GM18520 (cell line): ENCODE measurements at regions not wholly inside any gene's neighbourhood (a gene's known extent, or its start where the extent isn't known, plus 50 kb on each side); places are given as distances from the start of the nearest gene placed in this dataset.

Experiments
- ATAC-seq: cut with Tn5 transposase; IDR thresholded peaks from one replicate; pipeline ENCODE4 v1.9.1; 2021; ENCODE audit not compliant: unreplicated experiment

DNA sequence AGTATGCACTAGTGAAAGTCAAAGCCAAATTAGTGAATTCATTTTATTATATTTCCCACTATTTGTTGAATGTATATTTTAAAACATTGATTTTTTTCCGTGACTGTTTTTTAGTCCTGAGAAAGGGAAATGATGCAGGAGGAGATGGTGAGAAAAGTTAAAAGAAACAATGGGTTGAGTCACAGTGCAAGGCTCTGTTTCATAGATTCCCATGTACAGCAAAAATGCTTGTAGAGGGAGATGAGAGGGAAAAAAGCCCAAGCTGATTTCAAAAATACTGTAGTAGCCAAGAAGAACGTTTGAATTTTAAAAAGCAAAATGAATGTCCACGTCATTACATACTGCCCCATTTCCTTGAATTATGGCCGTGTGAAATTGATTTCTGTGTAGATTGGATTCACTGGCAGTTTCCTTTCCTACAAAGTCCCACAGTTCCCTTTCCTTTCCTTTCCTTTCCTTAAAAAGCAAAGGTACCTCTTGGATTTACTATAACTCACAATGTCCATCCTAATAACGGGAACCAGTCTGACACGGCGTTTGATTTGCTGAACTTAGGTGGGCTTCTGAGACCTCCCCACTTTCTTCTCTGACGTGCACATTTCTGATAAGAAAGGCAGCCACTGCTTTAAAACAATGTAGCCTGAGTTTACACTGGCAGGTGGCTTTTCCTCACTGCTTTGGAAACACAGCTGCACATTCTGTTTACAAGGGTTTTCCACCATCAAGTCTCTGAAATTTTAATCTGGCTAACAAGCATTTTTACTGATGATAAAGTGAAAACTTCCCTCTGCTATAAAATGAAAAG is 63.7 kb downstream of the SPCS3 start:
- ATAC-seq = no peak

DNA sequence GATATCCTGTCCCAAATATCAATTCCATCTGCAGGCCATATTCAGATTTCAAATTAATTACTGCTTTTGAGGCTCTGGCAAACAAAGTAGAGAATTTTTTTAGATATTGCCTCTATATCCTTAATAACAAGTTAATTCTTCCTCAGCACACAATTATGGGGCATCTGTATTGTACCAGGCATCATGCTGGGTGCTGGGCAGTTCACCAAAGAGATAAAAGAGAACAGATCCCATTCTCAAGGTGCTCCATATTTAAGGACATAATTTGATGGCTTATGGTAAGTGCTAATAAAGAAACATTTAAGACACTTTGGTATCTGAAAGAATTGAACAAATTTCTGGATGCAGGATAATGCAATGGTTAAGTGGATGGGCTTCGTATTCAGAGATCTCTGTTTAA is 65.8 kb downstream of the SPCS3 start:
- ATAC-seq = no peak

DNA sequence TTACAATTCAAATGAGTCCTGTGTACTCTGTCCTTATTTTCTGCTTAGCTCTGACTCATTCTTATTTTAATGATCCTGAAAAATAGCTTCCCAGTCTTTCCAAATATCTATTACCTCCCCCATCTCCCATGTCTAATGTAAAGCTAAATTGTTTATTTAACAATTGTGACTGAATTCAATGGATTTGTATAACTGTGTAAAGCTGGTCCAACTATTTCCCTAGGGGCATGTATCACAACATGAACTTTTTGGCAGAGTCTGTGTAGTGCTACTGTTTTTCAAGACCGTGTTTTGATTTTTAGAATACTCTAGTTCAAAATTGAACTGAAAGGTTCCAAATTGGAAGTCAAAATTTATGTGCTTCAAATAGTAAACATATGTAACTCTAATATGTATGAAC is 67.8 kb downstream of the SPCS3 start:
- ATAC-seq = no peak

DNA sequence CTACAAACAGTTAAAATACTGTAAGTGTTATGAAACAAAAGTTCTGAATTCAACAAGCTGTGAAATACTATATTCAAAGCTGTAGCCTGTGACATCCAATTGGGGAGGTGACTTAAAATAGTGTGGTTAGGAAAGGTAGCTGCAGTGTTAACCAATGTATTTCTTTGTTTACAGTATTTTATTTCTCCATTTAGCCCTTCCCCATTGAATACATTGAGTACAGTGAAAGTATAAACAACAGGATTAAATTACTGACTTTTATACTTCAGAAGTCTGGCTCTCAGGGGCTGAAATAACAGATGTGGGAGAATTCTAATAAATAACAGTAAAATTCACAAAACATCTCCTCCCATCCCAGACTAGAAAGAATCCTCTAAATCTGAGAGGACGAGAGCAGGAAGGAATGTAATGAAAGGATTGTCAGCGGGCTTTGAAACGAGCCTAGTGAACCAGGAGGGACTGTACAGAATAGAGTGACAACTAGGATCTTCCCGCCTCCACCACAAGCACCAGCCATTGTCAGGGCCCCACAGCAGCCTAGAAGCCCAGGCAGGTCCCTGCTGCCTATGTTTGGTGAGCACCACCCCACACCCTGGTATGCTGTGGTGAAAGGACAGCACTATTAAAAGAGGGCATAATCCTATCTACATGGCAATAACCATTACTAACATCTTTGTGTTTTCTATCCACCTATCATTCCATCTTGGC is 73.7 kb downstream of the SPCS3 start:
- ATAC-seq = no peak

DNA sequence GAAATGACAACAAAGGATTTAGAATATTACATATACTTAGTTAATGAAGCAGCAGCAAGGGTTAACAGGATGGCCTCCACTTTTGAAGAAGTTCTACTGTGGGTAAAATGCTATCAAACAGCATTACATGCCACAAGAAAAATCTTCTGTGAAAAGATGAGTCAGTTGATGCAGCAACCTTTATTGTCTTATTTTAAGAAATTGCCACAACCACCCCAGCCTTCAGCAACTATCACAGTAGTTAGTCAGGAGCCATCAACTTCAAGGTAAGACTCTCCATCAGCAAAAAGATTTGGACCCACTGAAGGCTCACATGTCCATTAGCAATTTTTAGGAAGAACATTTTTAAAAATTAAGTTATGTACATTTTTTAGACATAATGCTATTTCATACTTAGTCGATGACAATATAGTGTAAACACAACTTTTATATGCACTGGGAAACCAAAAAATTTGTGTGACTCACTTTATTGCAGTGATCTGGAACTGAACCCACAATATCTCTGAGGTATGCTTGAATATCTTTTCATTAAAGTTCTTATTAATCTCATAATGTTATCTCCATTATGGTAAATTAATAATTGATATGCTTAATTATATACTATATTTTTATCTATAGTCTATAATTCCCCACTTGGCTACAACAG is 81.2 kb downstream of the SPCS3 start:
- ATAC-seq = no peak

DNA sequence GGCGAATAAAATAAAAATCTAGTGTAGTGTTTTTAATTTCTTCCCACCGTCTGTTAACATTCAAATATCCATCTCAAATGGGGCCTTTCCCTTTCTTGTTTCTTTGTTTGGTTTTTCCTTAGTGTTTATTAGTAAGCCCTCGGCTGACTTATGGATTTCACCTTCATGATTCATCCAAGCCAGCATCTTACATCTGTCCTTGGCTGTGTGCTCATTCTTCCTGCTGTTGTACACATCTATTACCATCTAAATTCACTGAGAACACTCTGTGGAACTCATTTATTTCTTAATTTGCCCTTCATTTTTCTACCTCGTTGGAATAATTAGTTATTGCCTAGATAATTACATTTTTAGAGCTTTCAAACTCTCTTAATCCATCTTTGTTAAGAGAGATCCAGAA is 84.9 kb downstream of the SPCS3 start:
- no peak for ATAC-seq

DNA sequence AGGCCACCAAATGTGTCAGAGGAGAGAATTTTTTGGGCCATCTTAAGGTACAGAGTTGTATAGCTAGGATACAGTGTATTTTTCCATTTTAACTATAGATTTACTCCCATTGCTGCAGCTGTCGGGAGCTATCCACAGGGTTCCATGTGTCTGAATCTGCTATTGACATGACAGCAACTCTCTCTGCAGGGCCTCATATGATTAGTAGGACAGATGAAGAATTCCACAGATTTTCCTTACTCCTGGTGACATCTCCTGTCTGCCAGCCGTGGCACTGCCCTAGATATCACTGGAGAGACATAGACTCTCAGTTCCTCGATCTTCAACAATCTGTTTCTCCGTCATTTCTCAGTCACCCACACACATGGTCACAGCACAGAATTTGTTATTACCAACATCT is 86.5 kb downstream of the SPCS3 start:
- ATAC-seq = no peak

DNA sequence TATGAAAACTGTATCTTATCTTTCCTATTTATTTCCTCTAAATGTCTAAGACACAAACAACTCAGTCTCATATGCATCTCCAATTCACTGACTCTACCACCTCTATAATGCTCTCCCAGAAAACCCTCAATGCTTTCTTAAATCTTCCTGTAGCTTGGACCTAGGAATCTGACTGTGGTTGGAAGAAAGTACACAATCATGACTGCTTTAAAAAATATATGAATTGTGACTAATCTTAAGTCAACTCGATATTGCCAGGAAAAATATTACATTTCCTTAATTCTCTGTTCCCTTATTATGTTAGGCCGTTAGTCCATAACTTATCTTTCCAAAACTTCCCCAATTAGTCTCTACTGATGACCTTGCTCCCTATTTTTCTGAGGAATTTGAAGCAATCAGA is 87.0 kb downstream of the SPCS3 start:
- no peak for ATAC-seq

DNA sequence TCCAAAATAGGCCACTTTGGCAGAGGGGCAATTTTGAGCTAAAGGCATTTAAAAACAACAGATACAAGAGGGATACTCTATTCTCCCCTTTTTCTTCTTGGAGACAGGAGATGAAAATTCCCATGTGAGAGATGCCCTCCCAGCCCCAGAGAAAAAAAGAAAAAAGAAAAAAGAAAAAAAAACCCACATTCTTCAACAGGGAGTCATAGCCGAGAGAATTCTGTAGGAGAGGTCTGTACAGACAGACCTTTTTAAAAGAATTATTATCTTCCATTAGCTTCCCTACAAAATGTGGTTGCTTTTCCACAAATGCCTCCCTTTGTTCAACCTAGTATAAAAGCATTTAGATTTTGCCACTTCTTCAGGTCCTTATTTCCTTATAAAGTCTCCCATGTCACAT is 89.9 kb downstream of the SPCS3 start:
- no peak for ATAC-seq

DNA sequence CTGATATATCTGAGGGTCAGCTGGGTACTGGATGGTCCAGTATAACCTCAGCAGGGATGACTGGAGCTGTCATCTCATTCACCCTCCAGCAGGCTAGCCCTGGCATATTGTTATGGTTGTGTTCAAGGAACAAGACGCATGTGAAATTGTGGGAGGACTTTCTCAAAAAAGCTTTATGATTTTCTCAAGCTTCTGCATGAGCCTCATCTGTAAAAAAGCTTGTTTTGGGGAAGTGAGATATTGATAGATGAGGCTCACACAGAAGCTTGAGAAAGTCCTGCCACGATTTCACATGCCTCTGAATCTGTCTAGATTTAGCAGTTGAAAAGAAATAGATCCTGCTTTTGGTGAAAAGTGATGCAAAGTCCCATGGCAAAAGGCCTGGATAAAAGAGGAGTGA is 93.4 kb downstream of the SPCS3 start:
- peak; percentile 72 for ATAC-seq

DNA sequence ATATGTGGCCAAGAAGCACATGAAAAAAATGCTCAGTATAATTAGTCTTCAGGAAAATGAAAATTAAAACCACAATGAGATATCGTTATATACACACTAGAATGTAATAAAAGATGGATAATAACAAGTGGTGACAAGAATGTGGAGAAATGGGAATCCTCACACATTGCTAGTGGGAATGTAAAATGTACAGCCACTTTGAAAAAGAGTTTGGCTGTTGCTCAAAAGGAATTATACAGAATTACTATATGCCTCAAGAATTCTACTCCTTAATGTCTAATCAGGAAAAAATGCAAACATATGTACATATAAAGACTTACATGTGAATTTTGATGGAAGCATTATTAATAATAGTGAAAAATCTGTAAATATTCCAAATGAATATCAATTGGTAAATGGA is 102.2 kb downstream of the SPCS3 start:
- ATAC-seq = no peak

DNA sequence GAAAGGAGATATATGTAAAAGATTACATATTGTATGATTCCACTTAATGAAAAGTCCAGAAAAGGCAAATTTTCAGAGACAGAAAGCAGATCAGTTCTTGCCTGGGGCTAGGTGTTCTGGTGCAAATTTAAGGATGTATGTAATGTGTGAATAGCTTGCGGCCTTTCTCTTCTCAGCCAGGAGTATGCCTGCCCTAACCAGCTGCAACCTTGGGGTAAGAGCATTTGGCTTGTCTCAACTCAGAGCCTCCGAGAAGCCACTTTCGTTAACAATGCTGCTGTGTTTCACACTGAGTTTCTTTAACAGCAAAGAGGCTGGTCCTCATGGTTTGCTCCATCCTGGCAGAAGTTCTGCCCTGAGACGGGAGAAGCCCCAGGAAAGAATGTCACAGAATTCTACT is 102.7 kb downstream of the SPCS3 start:
- no peak for ATAC-seq

DNA sequence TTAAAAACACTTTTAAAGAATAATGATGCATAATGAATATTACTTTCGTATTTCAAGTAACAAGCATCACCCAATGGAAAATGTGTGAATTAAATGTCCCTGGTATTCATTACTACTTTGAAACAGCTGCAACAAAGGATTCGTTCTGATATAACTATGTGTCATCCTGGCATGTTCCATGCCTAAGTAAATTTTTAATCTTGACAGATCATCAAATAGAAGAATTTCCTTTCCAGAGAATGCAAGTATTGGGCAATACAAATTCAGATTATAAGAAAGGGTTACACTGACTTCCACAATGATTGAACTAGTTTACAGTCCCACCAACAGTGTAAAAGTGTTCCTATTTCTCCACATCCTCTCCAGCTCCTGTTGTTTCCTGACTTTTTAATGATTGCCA is 105.3 kb downstream of the SPCS3 start:
- ATAC-seq = no peak

DNA sequence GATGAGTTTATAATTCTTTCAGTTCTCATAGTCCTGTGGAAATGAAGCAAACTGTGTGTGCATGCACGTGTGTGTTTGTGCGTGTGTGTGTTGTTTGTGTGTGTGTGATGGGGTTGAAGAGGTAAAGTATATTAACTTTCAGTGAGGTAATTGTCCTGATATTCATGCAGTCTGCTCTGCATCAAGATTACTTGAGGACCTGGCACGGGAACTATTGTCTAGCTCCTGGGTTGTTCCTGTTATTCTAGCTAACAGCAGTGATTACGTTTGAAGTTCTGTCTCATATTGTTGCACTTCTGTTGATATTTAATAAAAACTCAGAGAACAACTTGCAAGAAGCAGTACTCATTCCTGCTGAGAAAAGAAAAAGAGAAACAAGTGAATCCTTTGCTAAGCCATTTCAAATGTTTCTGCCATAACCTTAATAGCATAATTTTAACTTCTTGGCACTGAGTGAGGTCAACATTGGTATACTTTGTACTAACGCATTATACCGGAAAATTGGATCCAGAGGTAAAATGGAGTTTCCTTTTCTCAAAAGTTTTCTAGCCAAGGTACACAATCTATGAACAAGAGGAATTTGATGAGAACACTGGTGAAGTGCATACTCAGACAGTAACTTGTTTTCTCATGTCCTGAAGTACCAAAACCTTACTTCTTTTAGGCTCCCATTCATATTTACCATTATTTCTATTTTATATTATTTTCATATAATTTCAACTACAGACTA is 113.2 kb downstream of the SPCS3 start:
- ATAC-seq = no peak

DNA sequence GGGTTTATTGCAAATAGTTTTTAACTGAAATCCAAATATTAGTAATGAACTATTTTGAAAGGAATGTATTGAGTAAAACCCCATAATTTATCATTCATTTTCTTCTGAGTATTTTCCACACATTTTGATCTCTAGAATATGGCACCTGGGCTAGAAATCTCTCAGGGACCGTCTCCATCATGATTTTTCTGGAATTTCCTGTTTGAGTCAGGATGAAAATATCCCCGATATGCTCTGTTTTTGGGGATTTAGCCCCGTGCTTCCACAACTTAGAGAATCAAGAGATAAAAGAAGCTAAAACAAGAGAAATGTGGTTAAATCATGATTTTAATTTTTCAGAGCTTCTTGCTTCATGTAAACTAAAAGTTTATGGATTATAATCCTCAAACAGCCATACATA is 114.2 kb downstream of the SPCS3 start:
- ATAC-seq = no peak

DNA sequence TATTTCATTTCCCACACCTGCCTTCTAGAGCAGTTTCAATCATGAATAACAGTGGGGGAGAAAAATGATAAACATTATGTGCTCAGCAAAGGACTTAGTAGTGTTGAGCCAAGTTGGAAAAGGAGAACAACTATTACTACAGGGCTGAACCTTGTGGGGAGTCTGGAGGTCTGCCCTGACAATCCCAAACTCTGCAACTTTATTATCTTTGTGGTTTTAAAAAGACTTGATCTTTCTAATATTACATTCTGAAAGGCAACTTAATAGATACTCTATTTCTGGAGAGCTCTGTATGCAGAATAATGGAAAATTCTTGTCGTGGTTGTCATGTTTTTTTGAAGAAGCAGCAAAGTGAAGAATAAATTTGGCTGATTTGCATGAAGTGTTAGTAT is 116.1 kb downstream of the SPCS3 start:
- ATAC-seq = no peak

DNA sequence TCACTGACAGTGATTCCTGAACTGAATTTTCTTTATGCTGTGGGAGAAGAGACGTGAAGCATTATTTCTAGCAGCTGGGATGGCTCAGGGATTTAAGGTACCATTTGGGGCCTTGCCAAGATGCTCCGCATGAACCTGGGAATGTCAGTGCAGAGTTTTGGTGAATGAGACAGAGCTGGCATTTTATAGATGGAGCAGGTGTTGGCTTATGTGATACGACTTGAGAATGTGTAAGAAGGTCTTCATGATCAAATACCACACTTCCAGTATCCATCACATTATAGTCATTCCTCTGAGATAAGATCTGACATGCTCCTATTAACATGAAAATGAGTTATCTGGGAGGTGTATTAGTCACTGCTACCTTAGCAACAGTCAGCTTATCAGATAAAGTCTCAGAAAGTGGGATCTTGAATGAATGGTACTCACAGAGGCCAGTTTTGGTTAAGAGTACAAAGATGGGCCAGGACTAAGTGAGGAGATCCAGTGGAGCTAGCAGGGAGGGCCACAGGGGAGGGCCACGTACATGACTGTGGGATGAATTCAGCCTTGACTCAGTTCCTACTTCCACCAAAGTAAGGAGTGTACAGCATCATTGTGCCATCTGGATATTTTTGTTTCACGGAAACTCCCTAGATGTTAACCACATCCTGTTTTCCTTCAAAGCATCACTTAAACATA is 116.7 kb downstream of the SPCS3 start:
- ATAC-seq = no peak

DNA sequence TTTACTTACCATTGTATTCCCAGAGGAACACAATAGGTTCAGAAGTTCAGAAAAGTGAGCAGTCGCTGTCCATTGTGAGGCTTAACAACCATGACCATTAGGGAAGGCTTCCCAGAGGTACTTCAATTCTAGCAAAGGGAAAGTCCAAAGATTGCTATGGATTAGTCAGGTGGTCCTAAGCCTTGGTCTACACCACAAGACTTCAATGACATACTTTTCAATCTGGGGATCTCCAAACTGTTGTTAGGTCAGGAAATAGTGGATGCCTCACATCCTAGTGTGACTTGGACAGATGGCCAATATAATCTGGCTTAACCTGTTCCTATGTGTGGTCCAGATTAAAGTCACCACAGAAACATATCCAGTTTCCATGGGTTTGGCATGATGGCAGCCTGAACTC is 118.0 kb downstream of the SPCS3 start:
- ATAC-seq = no peak

DNA sequence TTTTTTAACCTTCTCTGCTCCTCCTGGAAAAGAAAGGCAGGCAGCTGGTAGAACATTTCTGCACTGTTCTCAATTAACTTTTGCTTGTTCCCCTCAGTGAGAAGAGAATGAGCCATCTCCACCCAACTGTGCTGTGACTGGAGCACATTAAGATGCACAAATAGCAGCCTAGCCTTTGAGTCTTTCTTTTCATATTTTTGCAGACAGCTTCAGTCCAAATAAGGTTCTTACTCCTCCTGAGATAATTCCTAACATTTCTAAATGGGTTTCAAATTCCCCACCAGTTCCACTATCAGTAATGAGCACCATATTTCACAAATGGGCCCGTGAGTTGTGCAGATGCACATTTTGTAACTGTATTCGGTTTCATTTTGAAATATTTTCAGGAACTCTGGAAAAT is 118.6 kb downstream of the SPCS3 start:
- no peak for ATAC-seq

DNA sequence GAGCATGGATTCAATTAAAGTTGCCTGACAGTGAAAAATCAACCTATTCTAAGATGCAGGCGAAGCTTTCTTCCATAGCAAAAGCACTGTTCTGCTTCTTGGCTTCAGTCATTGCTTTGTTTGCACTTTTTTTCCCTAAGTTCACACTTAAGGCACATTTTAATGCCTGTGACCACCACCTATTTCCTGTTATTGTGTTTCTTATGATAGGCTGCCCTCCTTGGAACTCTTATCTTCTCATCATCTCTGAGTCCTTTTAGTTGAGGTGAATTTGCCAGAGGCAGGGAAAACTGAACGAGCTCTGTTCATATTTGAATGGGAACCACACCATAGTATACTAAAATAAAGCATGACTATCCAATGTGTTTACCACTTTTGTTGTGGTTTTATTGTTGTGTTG is 119.8 kb downstream of the SPCS3 start:
- no peak for ATAC-seq

DNA sequence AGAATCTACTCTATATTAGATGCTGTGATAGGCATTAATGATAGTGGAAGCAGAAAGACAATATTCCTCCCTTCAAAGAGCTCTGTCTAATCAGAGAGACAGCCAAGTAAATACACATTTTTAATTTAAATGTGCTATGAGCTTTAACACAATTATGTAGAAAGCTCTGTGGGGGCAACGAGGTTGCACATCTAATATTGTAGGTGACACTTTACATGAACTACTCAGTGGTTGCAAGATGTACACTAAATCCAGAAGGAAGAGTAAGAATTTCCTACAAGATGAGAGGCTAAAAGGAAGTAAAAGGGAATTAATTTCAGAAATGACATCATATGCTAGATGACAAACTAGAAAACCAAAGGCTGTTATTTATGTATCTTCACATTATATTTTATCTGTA is 120.9 kb downstream of the SPCS3 start:
- no peak for ATAC-seq
